Endothelial cell of umbilical vein (primary cell): ENCODE measurements at regions not wholly inside any gene's neighbourhood (a gene's known extent, or its start where the extent isn't known, plus 50 kb on each side); places are given as distances from the start of the nearest gene placed in this dataset.

Experiments used
- EZH2 ChIP-seq: IDR thresholded peaks from 2 replicates; pipeline ENCODE4 v1.6.1; 2012; ENCODE audit warnings: borderline replicate concordance, low read depth, mild to moderate bottlenecking, moderate library complexity, low read length, inconsistent platforms; ENCODE audit not compliant: severe bottlenecking
- FOS ChIP-seq: IDR thresholded peaks from 2 replicates; pipeline ENCODE4 v1.6.1; 2011; ENCODE audit warnings: mild to moderate bottlenecking, low read length, moderate library complexity, borderline replicate concordance; ENCODE audit not compliant: insufficient read depth
- JUN ChIP-seq: IDR thresholded peaks from 2 replicates; pipeline ENCODE4 v1.6.1; 2011; ENCODE audit warnings: borderline replicate concordance, low read depth; ENCODE audit not compliant: insufficient read length, insufficient read depth
- MAX ChIP-seq: IDR thresholded peaks from 2 replicates; pipeline ENCODE4 v1.6.1; 2011; ENCODE audit not compliant: insufficient read depth, insufficient read length
- POLR2A ChIP-seq: IDR thresholded peaks from 2 replicates; pipeline ENCODE4 v1.6.1; 2012; ENCODE audit warnings: low read depth, mild to moderate bottlenecking, control low read depth, low read length
- POLR2AphosphoS5 ChIP-seq: IDR thresholded peaks from 2 replicates; pipeline ENCODE4 v1.6.1; 2012; ENCODE audit warnings: low read depth, mild to moderate bottlenecking, control low read depth, low read length, moderate library complexity; ENCODE audit not compliant: insufficient read depth
- TF ChIP-seq, protein P1 (sequence below), 2 donors: IDR thresholded peaks; 1 replicate in 1 of 2; 2 replicates in 1 of 2; pipeline ENCODE4 v1.5.1; 2011; ENCODE audit warnings: low read length in 2 of 2, mild to moderate bottlenecking in 2 of 2, moderate library complexity in 2 of 2, control low read depth in 1 of 2, inconsistent platforms in 1 of 2, low read depth in 1 of 2; ENCODE audit not compliant: insufficient read depth in 1 of 2; ENCODE audit errors: extremely low read depth in 1 of 2

- TF ChIP-seq, protein P1, sequence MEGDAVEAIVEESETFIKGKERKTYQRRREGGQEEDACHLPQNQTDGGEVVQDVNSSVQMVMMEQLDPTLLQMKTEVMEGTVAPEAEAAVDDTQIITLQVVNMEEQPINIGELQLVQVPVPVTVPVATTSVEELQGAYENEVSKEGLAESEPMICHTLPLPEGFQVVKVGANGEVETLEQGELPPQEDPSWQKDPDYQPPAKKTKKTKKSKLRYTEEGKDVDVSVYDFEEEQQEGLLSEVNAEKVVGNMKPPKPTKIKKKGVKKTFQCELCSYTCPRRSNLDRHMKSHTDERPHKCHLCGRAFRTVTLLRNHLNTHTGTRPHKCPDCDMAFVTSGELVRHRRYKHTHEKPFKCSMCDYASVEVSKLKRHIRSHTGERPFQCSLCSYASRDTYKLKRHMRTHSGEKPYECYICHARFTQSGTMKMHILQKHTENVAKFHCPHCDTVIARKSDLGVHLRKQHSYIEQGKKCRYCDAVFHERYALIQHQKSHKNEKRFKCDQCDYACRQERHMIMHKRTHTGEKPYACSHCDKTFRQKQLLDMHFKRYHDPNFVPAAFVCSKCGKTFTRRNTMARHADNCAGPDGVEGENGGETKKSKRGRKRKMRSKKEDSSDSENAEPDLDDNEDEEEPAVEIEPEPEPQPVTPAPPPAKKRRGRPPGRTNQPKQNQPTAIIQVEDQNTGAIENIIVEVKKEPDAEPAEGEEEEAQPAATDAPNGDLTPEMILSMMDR (IDR thresholded peaks at IDR 0.05; ENCODE audit: extremely low read depth in 1 of 2, insufficient read depth in 1 of 2, low read depth in 1 of 2, low read length in 2 of 2): no peak
- TF ChIP-seq POLR2A (no peak), POLR2AphosphoS5 (no peak), EZH2 (no peak), JUN (no peak), MAX (no peak), FOS (no peak)
Observed at GRCh38 chr2:219766658-219767057, 139.2 kb downstream of the SLC4A3 start.
